ENCODE measurements at regions not wholly inside any gene's neighbourhood (a gene's known extent, or its start where the extent isn't known, plus 50 kb on each side); places are given as distances from the start of the nearest gene placed in this dataset.
"Not testable (repeated sequence)": the region's sequence is repeated elsewhere in the genome, so short reads cannot be mapped to it uniquely, and the experiment has no call there.

DNA sequence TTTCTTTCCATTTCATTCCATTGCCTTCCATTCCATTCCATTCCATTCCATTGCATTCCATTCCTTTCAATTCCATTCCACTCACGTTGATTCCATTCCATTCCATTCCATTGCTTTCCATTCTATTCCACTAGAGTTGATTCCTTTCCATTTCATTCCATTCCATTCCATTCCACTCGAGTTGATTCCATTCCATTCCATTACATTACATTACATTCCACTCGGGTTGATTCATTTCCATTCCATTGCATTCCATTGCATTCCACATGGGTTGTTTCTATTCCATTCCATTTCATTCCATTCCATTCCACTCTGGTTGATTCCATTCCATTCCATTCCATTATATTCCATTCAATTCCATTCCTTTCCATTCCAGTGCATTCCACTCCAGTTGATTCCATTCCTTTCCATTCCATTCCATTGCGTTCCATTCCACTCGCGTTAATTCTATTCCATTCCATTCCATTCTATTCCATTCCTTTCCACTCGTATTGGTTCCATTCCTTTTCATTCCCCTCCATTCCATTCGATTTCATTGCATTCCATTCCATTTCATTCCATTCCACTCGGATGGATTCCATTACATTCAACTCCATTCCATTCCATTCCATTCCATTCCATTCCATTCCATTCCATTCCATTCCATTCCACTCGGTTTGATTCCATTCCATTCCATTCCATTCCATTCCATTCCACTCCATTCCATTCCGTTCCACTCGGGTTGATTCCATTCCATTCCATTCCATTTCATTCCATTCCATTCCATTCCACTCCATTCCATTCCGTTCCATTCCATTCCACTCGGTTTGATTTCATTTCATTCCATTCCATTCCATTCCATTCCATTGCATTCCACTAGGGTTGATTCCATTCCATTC is 1139.1 kb downstream of the RPIA start:
- H3K36me3 ChIP-seq (ENCODE audit: control insufficient read depth in 2 of 3, insufficient read depth in 3 of 3, low read length in 3 of 3); DNase-seq; H3K27me3 Mint-ChIP-seq; H3K4me1 ChIP-seq (ENCODE audit: control insufficient read depth in 2 of 2, insufficient read depth in 2 of 2, low read length in 2 of 2); H3K27ac Mint-ChIP-seq; H3K27ac ChIP-seq (ENCODE audit: low read depth, low read length); CTCF ChIA-PET; intact Hi-C loops (cut with micrococcal nuclease); POLR2A ChIA-PET; H3K4me3 ChIP-seq (ENCODE audit: low read length); H3K27me3 ChIP-seq (ENCODE audit: control insufficient read depth in 2 of 2, insufficient read depth in 2 of 2, low read length in 2 of 2): not testable (repeated sequence)
- peaks cover 0 to 43% (median 13%) of the 10 kb centered on the region in 11 donors for H3K9me3 Mint-ChIP-seq
- peaks cover 0 to 12% (median 0%) of the 10 kb centered on the region in 7 donors for H3K4me1 Mint-ChIP-seq
- H3K4me3 Mint-ChIP-seq: peak overlapping the region in 1 of 10 donors; percentile 6
- H3K9me3 ChIP-seq (ENCODE audit: control insufficient read depth in 2 of 3, low read length in 3 of 3): peaks cover 0 to 26% (median 8%) of the 10 kb centered on the region in 3 experiments
- H3K36me3 Mint-ChIP-seq: peaks cover 9 to 31% (median 21%) of the 10 kb centered on the region in 5 donors
- peak; percentile 57 for ATAC-seq

- Histone ChIP-seq H3K4me3 (ENCODE audit: low read length) (no peak overlapping the region), H3K27me3 (ENCODE audit: control insufficient read depth in 2 of 2, insufficient read depth in 2 of 2, low read length in 2 of 2) (no peaks in the 10 kb centered on the region), H3K9me3 (ENCODE audit: control insufficient read depth in 2 of 3, low read length in 3 of 3) (peaks cover 11 to 26% (median 11%) of the 10 kb centered on the region in 3 experiments), H3K36me3 (ENCODE audit: control insufficient read depth in 2 of 3, insufficient read depth in 3 of 3, low read length in 3 of 3) (no peaks in the 10 kb centered on the region), H3K4me1 (ENCODE audit: control insufficient read depth in 2 of 2, insufficient read depth in 2 of 2, low read length in 2 of 2) (no peaks in the 10 kb centered on the region), H3K27ac (ENCODE audit: low read depth, low read length) (no peak overlapping the region)
- Mint-ChIP-seq H3K4me1 (peaks cover 0 to 17% (median 0%) of the 10 kb centered on the region in 7 donors), H3K36me3 (peaks cover 14 to 43% (median 23%) of the 10 kb centered on the region in 5 donors), H3K27ac (no peak overlapping the region), H3K27me3 (no peaks in the 10 kb centered on the region), H3K9me3 (peaks cover 0 to 52% (median 24%) of the 10 kb centered on the region in 11 donors), H3K4me3 (no peak overlapping the region)
- CTCF ChIA-PET: no interaction called here
- POLR2A ChIA-PET: no interaction called here
- DNase-seq (no peak), ATAC-seq (no peak)
- intact Hi-C loops (cut with micrococcal nuclease): no loop called here
These were observed 1140.4 kb downstream of the RPIA start for GRCh38 chr2:89831641-89832498.

GRCh38 chr2:89833116-89833779 is 1141.8 kb downstream of the RPIA start:
- Mint-ChIP-seq H3K4me3 (no peak overlapping the region), H3K27ac (no peak overlapping the region), H3K4me1 (peaks cover 0 to 17% (median 0%) of the 10 kb centered on the region in 7 donors), H3K9me3 (peaks cover 0 to 61% (median 27%) of the 10 kb centered on the region in 11 donors), H3K36me3 (peaks cover 14 to 51% (median 23%) of the 10 kb centered on the region in 5 donors), H3K27me3 (no peaks in the 10 kb centered on the region)
- H3K9me3 ChIP-seq (ENCODE audit: control insufficient read depth in 2 of 3, low read length in 3 of 3): peaks cover 13 to 29% (median 14%) of the 10 kb centered on the region in 3 experiments
- no peaks in the 10 kb centered on the region for H3K27me3 ChIP-seq (ENCODE audit: control insufficient read depth in 2 of 2, insufficient read depth in 2 of 2, low read length in 2 of 2)
- H3K4me3 ChIP-seq (ENCODE audit: low read length): no peak overlapping the region
- H3K36me3 ChIP-seq (ENCODE audit: control insufficient read depth in 2 of 3, insufficient read depth in 3 of 3, low read length in 3 of 3): no peaks in the 10 kb centered on the region
- DNase-seq: no peak
- H3K4me1 ChIP-seq (ENCODE audit: control insufficient read depth in 2 of 2, insufficient read depth in 2 of 2, low read length in 2 of 2): no peaks in the 10 kb centered on the region
- POLR2A ChIA-PET: no interaction called here
- peak; percentile 59 for ATAC-seq
- H3K27ac ChIP-seq (ENCODE audit: low read depth, low read length): no peak overlapping the region
- CTCF ChIA-PET: no interaction called here
- intact Hi-C loops (cut with micrococcal nuclease): no loop called here

- Histone ChIP-seq H3K27ac (ENCODE audit: low read depth, low read length) (no peak overlapping the region), H3K4me1 (ENCODE audit: control insufficient read depth in 2 of 2, insufficient read depth in 2 of 2, low read length in 2 of 2) (no peaks in the 10 kb centered on the region), H3K36me3 (ENCODE audit: control insufficient read depth in 2 of 3, insufficient read depth in 3 of 3, low read length in 3 of 3) (no peaks in the 10 kb centered on the region), H3K9me3 (ENCODE audit: control insufficient read depth in 2 of 3, low read length in 3 of 3) (peaks cover 13 to 29% (median 18%) of the 10 kb centered on the region in 3 experiments), H3K27me3 (ENCODE audit: control insufficient read depth in 2 of 2, insufficient read depth in 2 of 2, low read length in 2 of 2) (no peaks in the 10 kb centered on the region), H3K4me3 (ENCODE audit: low read length) (no peak overlapping the region)
- H3K27ac Mint-ChIP-seq: no peak overlapping the region
- no peak for DNase-seq
- no peak for ATAC-seq
- H3K27me3 Mint-ChIP-seq: no peaks in the 10 kb centered on the region
- H3K36me3 Mint-ChIP-seq: peaks cover 14 to 56% (median 23%) of the 10 kb centered on the region in 5 donors
- ChIA-PET POLR2A (no interaction called here), CTCF (no interaction called here)
- intact Hi-C loops (cut with micrococcal nuclease): no loop called here
- H3K4me3 Mint-ChIP-seq: no peak overlapping the region
- peaks cover 0 to 17% (median 0%) of the 10 kb centered on the region in 7 donors for H3K4me1 Mint-ChIP-seq
- peaks cover 0 to 65% (median 27%) of the 10 kb centered on the region in 11 donors for H3K9me3 Mint-ChIP-seq
These were observed 1142.3 kb downstream of the RPIA start for GRCh38 chr2:89833780-89834117.

DNA sequence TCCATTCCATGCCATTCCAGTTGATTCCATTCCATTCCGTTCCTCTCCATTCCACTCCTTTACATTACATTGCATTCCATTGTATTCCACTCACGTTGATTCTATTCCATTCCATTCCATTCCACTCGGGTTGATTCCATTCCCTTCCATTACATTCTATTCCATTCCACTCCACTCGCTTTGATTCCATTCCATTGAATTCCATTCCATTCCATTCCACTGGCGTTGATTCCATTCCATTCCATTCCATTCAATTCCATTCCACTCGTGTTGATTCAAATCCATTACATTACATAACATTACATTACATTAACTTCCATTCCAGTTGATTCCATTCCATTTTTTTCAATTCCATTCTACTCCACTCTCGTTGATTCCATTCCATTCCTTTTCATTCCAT is 1142.8 kb downstream of the RPIA start:
- ChIA-PET CTCF (no interaction called here), POLR2A (no interaction called here)
- Mint-ChIP-seq H3K9me3 (peaks cover 0 to 61% (median 27%) of the 10 kb centered on the region in 11 donors), H3K4me3 (no peak overlapping the region), H3K4me1 (peaks cover 0 to 13% (median 0%) of the 10 kb centered on the region in 7 donors), H3K27ac (no peak overlapping the region), H3K36me3 (peaks cover 10 to 56% (median 19%) of the 10 kb centered on the region in 5 donors), H3K27me3 (no peaks in the 10 kb centered on the region)
- intact Hi-C loops (cut with micrococcal nuclease): no loop called here
- H3K27ac ChIP-seq (ENCODE audit: low read depth, low read length): no peak overlapping the region
- H3K9me3 ChIP-seq (ENCODE audit: control insufficient read depth in 2 of 3, low read length in 3 of 3): peaks cover 13 to 34% (median 13%) of the 10 kb centered on the region in 3 experiments
- no peaks in the 10 kb centered on the region for H3K36me3 ChIP-seq (ENCODE audit: control insufficient read depth in 2 of 3, insufficient read depth in 3 of 3, low read length in 3 of 3)
- no peaks in the 10 kb centered on the region for H3K27me3 ChIP-seq (ENCODE audit: control insufficient read depth in 2 of 2, insufficient read depth in 2 of 2, low read length in 2 of 2)
- H3K4me1 ChIP-seq (ENCODE audit: control insufficient read depth in 2 of 2, insufficient read depth in 2 of 2, low read length in 2 of 2): no peaks in the 10 kb centered on the region
- DNase-seq (no peak), ATAC-seq (no peak)
- H3K4me3 ChIP-seq (ENCODE audit: low read length): no peak overlapping the region

DNA sequence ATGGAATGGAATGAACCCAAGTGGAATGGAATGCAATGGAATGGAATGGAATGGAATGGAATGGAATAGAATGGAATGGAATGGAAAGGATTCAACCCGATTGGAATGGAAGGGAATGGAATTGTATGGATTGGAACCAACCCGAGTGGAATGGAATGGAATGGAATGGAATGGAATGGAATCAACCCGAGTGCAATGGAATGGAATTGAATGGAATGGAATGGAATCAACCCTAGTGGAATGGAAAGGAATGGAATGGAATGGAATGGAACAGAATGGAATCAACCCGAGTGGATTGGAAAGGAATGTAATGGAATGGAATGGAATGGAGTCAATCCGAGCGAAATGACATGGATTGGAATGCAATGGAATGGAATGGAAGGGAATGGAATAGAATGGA is 1144.9 kb downstream of the RPIA start:
- H3K4me1 ChIP-seq (ENCODE audit: control insufficient read depth in 2 of 2, insufficient read depth in 2 of 2, low read length in 2 of 2); H3K4me3 ChIP-seq (ENCODE audit: low read length); H3K27me3 Mint-ChIP-seq; intact Hi-C loops (cut with micrococcal nuclease); H3K4me3 Mint-ChIP-seq; POLR2A ChIA-PET; H3K27ac ChIP-seq (ENCODE audit: low read depth, low read length); DNase-seq; H3K36me3 ChIP-seq (ENCODE audit: control insufficient read depth in 2 of 3, insufficient read depth in 3 of 3, low read length in 3 of 3); H3K27me3 ChIP-seq (ENCODE audit: control insufficient read depth in 2 of 2, insufficient read depth in 2 of 2, low read length in 2 of 2); H3K27ac Mint-ChIP-seq; CTCF ChIA-PET: not testable (repeated sequence)
- peaks cover 12 to 24% (median 18%) of the 10 kb centered on the region in 3 experiments for H3K9me3 ChIP-seq (ENCODE audit: control insufficient read depth in 2 of 3, low read length in 3 of 3)
- Mint-ChIP-seq H3K36me3 (peaks cover 10 to 45% (median 21%) of the 10 kb centered on the region in 5 donors), H3K4me1 (peaks cover 0 to 14% (median 0%) of the 10 kb centered on the region in 7 donors), H3K9me3 (peaks cover 0 to 50% (median 21%) of the 10 kb centered on the region in 11 donors)
- ATAC-seq: peak; percentile 73
